BLaER1 (cell line): ENCODE measurements at regions not wholly inside any gene's neighbourhood (a gene's known extent, or its start where the extent isn't known, plus 50 kb on each side); places are given as distances from the start of the nearest gene placed in this dataset.

Source experiments
- H3K27ac ChIP-seq: shearing (Covaris generic); formaldehyde crosslinking; 2 replicates; pipeline ENCODE4 v1.8.1; 2022
- H3K27me3 ChIP-seq: shearing (Covaris generic); formaldehyde crosslinking; 2 replicates; pipeline ENCODE4 v1.8.1; 2022
- H3K36me3 ChIP-seq: shearing (Covaris generic); formaldehyde crosslinking; 2 replicates; pipeline ENCODE4 v1.8.1; 2022
- H3K4me1 ChIP-seq: shearing (Covaris generic); formaldehyde crosslinking; 2 replicates; pipeline ENCODE4 v1.8.1; 2022
- H3K4me2 ChIP-seq: shearing (Covaris generic); formaldehyde crosslinking; 2 replicates; pipeline ENCODE4 v1.8.1; 2022
- H3K4me3 ChIP-seq: shearing (Covaris generic); formaldehyde crosslinking; 2 replicates; pipeline ENCODE4 v1.8.1; 2022
- H3K9ac ChIP-seq: shearing (Covaris generic); formaldehyde crosslinking; 2 replicates; pipeline ENCODE4 v1.8.1; 2022
- H3K9me3 ChIP-seq: shearing (Covaris generic); formaldehyde crosslinking; 2 replicates; pipeline ENCODE4 v1.8.1; 2022
- H4K20me1 ChIP-seq: shearing (Covaris generic); formaldehyde crosslinking; 2 replicates; pipeline ENCODE4 v1.8.1; 2022
- Cebpa-rat ChIP-seq: shearing (Covaris generic); IDR thresholded peaks from 2 replicates; pipeline ENCODE4 v1.8.1; 2022

- H3K4me2 ChIP-seq = no peak overlapping the region
- no peak overlapping the region for H3K4me3 ChIP-seq
- H3K27ac ChIP-seq = no peak overlapping the region
- H3K36me3 ChIP-seq = no peaks in the 10 kb centered on the region
- H3K4me1 ChIP-seq = no peaks in the 10 kb centered on the region
- no peaks in the 10 kb centered on the region for H3K27me3 ChIP-seq
- H3K9me3 ChIP-seq = no peaks in the 10 kb centered on the region
- no peak for TF ChIP-seq Cebpa-rat
- no peaks in the 10 kb centered on the region for H4K20me1 ChIP-seq
- no peak overlapping the region for H3K9ac ChIP-seq
These were observed 579.1 kb downstream of the SLC16A7 start for GRCh38 chr12:60174941-60175340.

- H3K4me3 ChIP-seq = no peak overlapping the region
- H4K20me1 ChIP-seq = no peaks in the 10 kb centered on the region
- H3K4me2 ChIP-seq = no peak overlapping the region
- no peaks in the 10 kb centered on the region for H3K4me1 ChIP-seq
- no peak overlapping the region for H3K27ac ChIP-seq
- H3K9ac ChIP-seq = no peak overlapping the region
- H3K27me3 ChIP-seq = no peaks in the 10 kb centered on the region
- H3K36me3 ChIP-seq = no peaks in the 10 kb centered on the region
- no peaks in the 10 kb centered on the region for H3K9me3 ChIP-seq
- no peak for TF ChIP-seq Cebpa-rat
These were observed 581.1 kb downstream of the SLC16A7 start for GRCh38 chr12:60176891-60177290.

GRCh38 chr12:60180298-60180697 lies 584.5 kb downstream of the SLC16A7 start:
- Histone ChIP-seq H3K4me3 (no peak overlapping the region), H3K9ac (no peak overlapping the region), H3K4me1 (no peaks in the 10 kb centered on the region), H4K20me1 (no peaks in the 10 kb centered on the region), H3K4me2 (no peak overlapping the region), H3K27me3 (no peaks in the 10 kb centered on the region), H3K36me3 (no peaks in the 10 kb centered on the region), H3K27ac (no peak overlapping the region), H3K9me3 (no peaks in the 10 kb centered on the region)
- TF ChIP-seq Cebpa-rat = no peak

- H3K4me1 ChIP-seq = no peaks in the 10 kb centered on the region
- H3K27ac ChIP-seq = no peak overlapping the region
- H4K20me1 ChIP-seq = no peaks in the 10 kb centered on the region
- H3K4me3 ChIP-seq = no peak overlapping the region
- H3K27me3 ChIP-seq = no peaks in the 10 kb centered on the region
- no peak for TF ChIP-seq Cebpa-rat
- no peaks in the 10 kb centered on the region for H3K36me3 ChIP-seq
- no peak overlapping the region for H3K4me2 ChIP-seq
- H3K9ac ChIP-seq = no peak overlapping the region
- H3K9me3 ChIP-seq = no peaks in the 10 kb centered on the region
These were observed 586.5 kb downstream of the SLC16A7 start for GRCh38 chr12:60182354-60182753.

- no peaks in the 10 kb centered on the region for H3K9me3 ChIP-seq
- no peak overlapping the region for H3K4me2 ChIP-seq
- no peaks in the 10 kb centered on the region for H3K27me3 ChIP-seq
- H3K9ac ChIP-seq = no peak overlapping the region
- no peak overlapping the region for H3K27ac ChIP-seq
- no peaks in the 10 kb centered on the region for H3K4me1 ChIP-seq
- no peaks in the 10 kb centered on the region for H4K20me1 ChIP-seq
- H3K36me3 ChIP-seq = no peaks in the 10 kb centered on the region
- TF ChIP-seq Cebpa-rat = no peak
- H3K4me3 ChIP-seq = no peak overlapping the region
These were observed 588.3 kb downstream of the SLC16A7 start for GRCh38 chr12:60184096-60184495.

GRCh38 chr12:60185060-60185459 lies 589.2 kb downstream of the SLC16A7 start:
- Histone ChIP-seq H3K4me1 (no peaks in the 10 kb centered on the region), H3K27me3 (no peaks in the 10 kb centered on the region), H3K4me3 (no peak overlapping the region), H3K9me3 (no peaks in the 10 kb centered on the region), H4K20me1 (no peaks in the 10 kb centered on the region), H3K27ac (no peak overlapping the region), H3K9ac (no peak overlapping the region), H3K36me3 (no peaks in the 10 kb centered on the region), H3K4me2 (no peak overlapping the region)
- no peak for TF ChIP-seq Cebpa-rat

- Histone ChIP-seq H3K9me3 (no peaks in the 10 kb centered on the region), H4K20me1 (no peaks in the 10 kb centered on the region), H3K27me3 (no peaks in the 10 kb centered on the region), H3K4me1 (no peaks in the 10 kb centered on the region), H3K9ac (no peak overlapping the region), H3K36me3 (no peaks in the 10 kb centered on the region), H3K27ac (no peak overlapping the region), H3K4me3 (no peak overlapping the region), H3K4me2 (no peak overlapping the region)
- no peak for TF ChIP-seq Cebpa-rat
These were observed 595.4 kb downstream of the SLC16A7 start for GRCh38 chr12:60191271-60191670.

GRCh38 chr12:60191676-60192359 lies 596.0 kb downstream of the SLC16A7 start:
- Histone ChIP-seq H3K4me1 (no peaks in the 10 kb centered on the region), H4K20me1 (no peaks in the 10 kb centered on the region), H3K4me2 (no peak overlapping the region), H3K4me3 (no peak overlapping the region), H3K9me3 (no peaks in the 10 kb centered on the region), H3K27ac (no peak overlapping the region), H3K36me3 (no peaks in the 10 kb centered on the region), H3K27me3 (no peaks in the 10 kb centered on the region), H3K9ac (no peak overlapping the region)
- TF ChIP-seq Cebpa-rat = no peak

GRCh38 chr12:60194678-60195077 lies 598.8 kb downstream of the SLC16A7 start:
- no peak for TF ChIP-seq Cebpa-rat
- H3K4me3 ChIP-seq = no peak overlapping the region
- H3K4me2 ChIP-seq = no peak overlapping the region
- no peak overlapping the region for H3K9ac ChIP-seq
- H3K27ac ChIP-seq = no peak overlapping the region
- H3K9me3 ChIP-seq = no peaks in the 10 kb centered on the region
- H3K27me3 ChIP-seq = no peaks in the 10 kb centered on the region
- no peaks in the 10 kb centered on the region for H3K36me3 ChIP-seq
- H3K4me1 ChIP-seq = no peaks in the 10 kb centered on the region
- H4K20me1 ChIP-seq = no peaks in the 10 kb centered on the region

- H3K9me3 ChIP-seq = no peaks in the 10 kb centered on the region
- no peaks in the 10 kb centered on the region for H3K36me3 ChIP-seq
- TF ChIP-seq Cebpa-rat = no peak
- no peak overlapping the region for H3K4me3 ChIP-seq
- no peak overlapping the region for H3K9ac ChIP-seq
- H3K27me3 ChIP-seq = no peaks in the 10 kb centered on the region
- no peaks in the 10 kb centered on the region for H4K20me1 ChIP-seq
- no peak overlapping the region for H3K4me2 ChIP-seq
- H3K27ac ChIP-seq = no peak overlapping the region
- H3K4me1 ChIP-seq = no peaks in the 10 kb centered on the region
These were observed 599.7 kb downstream of the SLC16A7 start for GRCh38 chr12:60195483-60195882.

- no peak for TF ChIP-seq Cebpa-rat
- Histone ChIP-seq H3K4me3 (no peak overlapping the region), H3K4me1 (no peaks in the 10 kb centered on the region)
These were observed 600.5 kb downstream of the SLC16A7 start for GRCh38 chr12:60196366-60196765.

More at GRCh38 chr12:60196366-60196765, 600.5 kb downstream of the SLC16A7 start:
- Histone ChIP-seq H3K27ac (no peak overlapping the region), H3K36me3 (no peaks in the 10 kb centered on the region), H4K20me1 (no peaks in the 10 kb centered on the region), H3K27me3 (no peaks in the 10 kb centered on the region), H3K9ac (no peak overlapping the region), H3K4me2 (no peak overlapping the region), H3K9me3 (no peaks in the 10 kb centered on the region)
